Activated naive CD8-positive, alpha-beta T cell treated with anti-CD3 and anti-CD28 coated beads, Interleukin-2, amount 50 U/mL, for 16 hours (primary cell): ENCODE measurements at regions not wholly inside any gene's neighbourhood (a gene's known extent, or its start where the extent isn't known, plus 50 kb on each side); places are given as distances from the start of the nearest gene placed in this dataset.
"Not testable (repeated sequence)": the region's sequence is repeated elsewhere in the genome, so short reads cannot be mapped to it uniquely, and the experiment has no call there.

Source experiments
- DNase-seq: peaks from one replicate; pipeline ENCODE4 v3.0.0-alpha.2; 2020; ENCODE audit warnings: low read depth, low spot score

DNA sequence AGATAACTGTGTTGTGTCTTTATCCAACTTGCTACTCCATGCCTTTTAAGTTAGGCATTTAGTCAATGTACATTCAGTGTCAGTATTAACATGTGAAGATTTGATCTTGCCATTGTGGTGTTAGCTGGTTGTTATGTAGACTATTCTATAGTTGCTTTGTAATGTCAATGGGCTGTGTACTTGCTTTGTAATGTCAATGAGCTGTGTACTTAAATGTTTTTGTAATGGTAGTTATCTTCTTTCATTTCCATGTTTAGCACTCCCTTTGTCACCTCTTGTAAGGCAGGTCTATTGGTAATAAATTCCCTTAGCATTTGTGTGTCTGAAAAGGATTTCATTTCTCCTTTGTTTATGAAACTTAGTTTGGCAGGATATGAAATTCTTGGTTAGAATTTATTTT, 53.4 kb downstream of the MC4R start:
- no peak for DNase-seq

DNA sequence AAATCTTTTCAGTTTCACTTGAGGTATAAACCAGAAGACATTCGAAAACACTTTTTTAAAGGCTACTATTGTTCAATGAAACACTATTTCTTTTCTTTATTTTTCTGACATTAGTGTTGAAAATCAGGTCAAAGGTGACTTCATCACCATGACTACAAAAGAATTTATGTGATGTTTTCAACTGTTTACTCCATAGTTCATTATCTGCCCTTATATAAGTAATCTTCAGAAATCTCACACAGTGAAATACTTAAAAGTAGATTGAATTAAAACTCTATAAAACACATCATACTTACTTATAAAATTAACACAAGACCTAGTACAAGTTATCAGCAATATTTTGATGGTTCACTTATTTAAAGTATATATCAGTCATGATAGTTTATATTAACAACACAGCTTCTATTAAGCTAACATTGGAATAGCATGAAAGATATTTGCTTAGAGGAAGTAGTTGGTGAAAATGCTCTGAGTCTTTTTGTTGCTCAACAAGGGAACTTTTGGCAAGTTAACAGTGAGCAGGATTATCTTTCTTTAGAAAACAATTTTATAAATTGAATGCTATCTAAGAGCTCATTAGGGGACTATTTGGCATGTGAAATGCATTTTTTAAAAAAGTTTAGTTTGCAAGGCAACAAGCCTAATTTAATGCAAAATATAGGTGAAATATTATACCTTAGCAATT, 60.8 kb downstream of the MC4R start:
- no peak for DNase-seq

GRCh38 chr18:60295674-60296073, 76.9 kb downstream of the MC4R start:
- no peak for DNase-seq

DNA sequence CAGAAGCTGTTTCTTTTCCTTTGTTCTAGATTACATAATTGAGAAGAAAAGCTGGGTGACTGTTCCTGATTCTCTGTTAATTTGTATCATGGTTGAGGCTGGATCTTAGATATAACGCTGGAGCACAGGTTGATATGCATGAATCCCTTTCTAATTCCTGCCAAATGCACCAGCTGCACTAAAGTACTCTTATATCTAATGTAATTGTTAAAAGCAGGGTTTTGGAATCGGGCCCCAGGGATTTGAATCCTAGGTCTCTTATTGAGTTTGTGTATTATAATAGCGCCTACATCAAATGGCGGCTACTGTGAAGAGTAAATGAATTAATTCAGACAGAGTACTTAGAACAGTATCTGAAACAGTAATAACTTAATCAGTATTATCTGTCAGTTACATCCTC, 80.4 kb downstream of the MC4R start:
- no peak for DNase-seq

- DNase-seq: no peak
Observed at GRCh38 chr18:60279391-60279790, 93.2 kb downstream of the MC4R start.

- no peak for DNase-seq
Observed at GRCh38 chr18:60277855-60278480, 94.6 kb downstream of the MC4R start.

- no peak for DNase-seq
Observed at GRCh38 chr18:60267391-60268058, 105.0 kb downstream of the MC4R start.

GRCh38 chr18:60266558-60266957, 106.0 kb downstream of the MC4R start:
- no peak for DNase-seq

DNA sequence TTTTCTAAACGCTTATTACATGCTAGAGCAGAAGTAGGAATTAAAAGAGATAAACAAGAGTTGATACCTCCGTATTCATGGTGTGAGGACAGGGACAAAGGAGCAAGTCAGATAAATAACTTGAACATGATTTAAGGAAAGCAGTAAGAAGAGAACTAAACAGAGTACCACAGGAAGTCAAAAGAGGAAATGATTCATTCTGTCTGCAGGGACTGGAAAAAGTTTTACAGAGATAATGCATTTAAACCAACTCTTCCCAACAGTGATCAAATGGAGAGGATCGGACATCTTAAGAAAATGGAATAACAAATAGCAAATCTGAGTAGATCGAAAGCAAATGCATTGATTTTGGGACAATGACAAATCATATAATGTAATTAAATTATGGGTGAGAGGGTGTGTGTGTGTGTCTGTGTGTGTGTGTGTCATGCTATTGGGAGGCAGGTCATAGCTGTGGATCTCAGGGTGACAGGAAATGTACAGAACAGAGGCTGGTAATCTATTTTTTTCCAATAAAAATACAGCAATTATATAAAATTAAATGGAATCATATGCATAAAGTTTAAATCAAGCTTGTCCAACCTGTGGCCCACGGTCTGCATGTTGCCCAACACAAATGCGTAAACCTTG, 113.4 kb downstream of the MC4R start:
- DNase-seq: no peak

DNA sequence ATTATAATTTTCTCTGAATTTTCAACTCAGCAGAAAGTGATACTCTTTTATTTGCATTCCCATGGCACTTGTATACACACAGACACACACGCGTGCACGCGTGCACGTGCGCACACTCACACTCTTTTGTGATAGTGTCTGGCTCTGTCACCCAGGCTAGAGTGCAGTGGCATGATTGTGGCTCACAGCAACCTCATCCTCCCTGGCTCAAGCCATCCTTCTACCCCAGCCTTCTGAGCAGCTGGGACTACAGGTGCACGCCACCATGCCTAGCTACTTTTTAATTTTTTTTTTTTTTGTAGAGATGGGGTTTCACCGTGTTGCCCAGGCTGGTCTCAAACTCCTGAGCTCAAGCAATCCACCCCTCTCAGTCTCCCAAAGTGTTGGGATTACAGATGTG, 123.2 kb downstream of the MC4R start:
- DNase-seq: no peak

DNA sequence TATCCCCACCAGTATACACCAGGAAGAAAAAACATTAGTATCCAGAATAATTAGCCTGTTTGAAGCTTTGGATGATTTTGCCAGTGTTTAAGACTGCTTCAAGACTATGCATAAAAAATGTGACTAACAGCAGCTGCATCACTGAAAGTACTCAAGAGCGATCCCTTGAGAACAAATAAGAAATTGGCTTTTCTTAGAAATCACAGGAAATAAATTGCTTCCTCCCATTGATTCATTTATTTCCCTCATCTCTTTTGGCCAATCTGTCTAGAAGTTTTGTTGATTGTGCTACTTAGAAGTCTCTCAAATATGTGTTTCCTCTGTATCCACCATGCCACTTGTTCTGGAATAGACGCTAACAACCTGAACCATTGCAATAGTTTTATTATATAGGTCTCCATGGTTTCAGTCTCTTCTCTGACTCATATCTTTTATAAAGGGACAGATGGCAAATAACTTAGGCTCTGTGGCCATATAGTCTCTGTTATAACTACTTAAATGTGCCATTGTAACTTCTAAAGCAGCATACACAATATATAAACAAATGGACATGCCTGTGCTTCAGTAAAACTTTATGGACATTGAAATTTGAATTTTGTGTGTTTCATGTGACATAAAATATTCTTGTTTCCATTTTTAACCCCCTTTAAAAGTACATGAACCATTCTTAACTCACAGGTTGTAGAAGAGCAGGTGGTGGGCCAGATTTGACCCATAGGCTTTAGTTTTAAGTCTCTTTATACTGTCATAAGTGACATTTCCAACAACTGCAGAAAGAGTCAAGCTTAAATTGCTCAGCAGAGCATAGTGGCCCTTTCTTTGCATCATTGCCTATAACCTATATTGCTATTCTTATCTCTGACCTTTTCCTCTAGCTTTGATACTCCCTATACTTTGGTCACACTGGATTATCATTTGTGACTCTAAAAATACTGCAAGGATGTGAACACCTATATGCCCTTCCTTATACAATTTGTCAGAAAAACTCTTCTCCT, 123.9 kb downstream of the MC4R start:
- no peak for DNase-seq

GRCh38 chr18:60247103-60247502, 125.5 kb downstream of the MC4R start:
- no peak for DNase-seq

- no peak for DNase-seq
Observed at GRCh38 chr18:60246606-60247005, 126.0 kb downstream of the MC4R start.

- no peak for DNase-seq
Observed at GRCh38 chr18:60245096-60245495, 127.5 kb downstream of the MC4R start.

- not testable (repeated sequence) for DNase-seq
Observed at GRCh38 chr18:60239024-60239710, 133.4 kb downstream of the MC4R start.

DNA sequence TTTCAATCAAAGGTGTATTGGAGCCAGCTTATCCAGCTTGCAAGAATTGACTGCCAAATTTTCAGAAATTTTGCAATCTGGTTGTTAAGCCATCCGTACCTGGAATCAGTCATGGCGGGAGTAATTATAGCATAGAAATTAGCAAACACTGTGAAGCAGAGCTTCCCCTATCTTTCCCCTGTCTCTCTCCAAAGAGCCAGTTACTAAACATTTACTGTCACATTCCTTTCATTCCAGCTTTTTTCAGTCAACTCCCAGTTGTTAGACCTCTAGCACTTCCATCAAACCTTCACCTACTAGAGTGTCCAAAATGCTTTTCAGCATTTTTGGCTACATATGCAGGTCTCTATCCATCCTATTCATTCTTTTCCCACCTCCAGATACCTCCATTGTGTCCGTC, 137.4 kb downstream of the MC4R start:
- no peak for DNase-seq

- no peak for DNase-seq
Observed at GRCh38 chr18:60232541-60232940, 140.0 kb downstream of the MC4R start.

GRCh38 chr18:60228609-60229595, 143.7 kb downstream of the MC4R start:
- DNase-seq: no peak

GRCh38 chr18:60215432-60215831, 157.1 kb downstream of the MC4R start:
- DNase-seq: no peak

GRCh38 chr18:60209042-60209441, 163.5 kb downstream of the MC4R start:
- no peak for DNase-seq
